HEK293 (cell line): ENCODE measurements at regions not wholly inside any gene's neighbourhood (a gene's known extent, or its start where the extent isn't known, plus 50 kb on each side); places are given as distances from the start of the nearest gene placed in this dataset.

Experiments used
- CTCF ChIA-PET: fragments of 350-600 bp; formaldehyde crosslinking; extraction: SDS; loops from one replicate; lab custom pipeline; 2021; ENCODE audit warnings: antibody characterized with exemption; lab: Yijun Ruan, JAX
- POLR2A ChIA-PET: fragments of 300-600 bp; formaldehyde crosslinking; extraction: SDS; loops from one replicate; lab custom pipeline; 2020; ENCODE audit warnings: antibody characterized with exemption, inconsistent platforms; lab: Yijun Ruan, JAX
- H3K27ac ChIP-seq: fragments of 200-500 bp; sonication (Bioruptor generic); 2 replicates; pipeline ENCODE4 v1.5.1; 2014; ENCODE audit warnings: low read depth, low read length, control low read depth, inconsistent platforms; ENCODE audit errors: extremely low read depth
- H3K36me3 ChIP-seq, 2 experiments: fragments of 200-500 bp in 1 of 2; sonication (Bioruptor generic) in 1 of 2; 1 replicate in 1 of 2; 2 replicates in 1 of 2; pipeline ENCODE4 v1.5.1; 2014 to 2017; ENCODE audit warnings: inconsistent platforms in 2 of 2, low read length in 2 of 2; ENCODE audit not compliant: control insufficient read depth in 2 of 2, insufficient read depth in 1 of 2
- H3K4me1 ChIP-seq: fragments of 200-500 bp; sonication (Bioruptor generic); 2 replicates; pipeline ENCODE4 v1.5.1; 2014; ENCODE audit warnings: mild to moderate bottlenecking, low read length, inconsistent platforms; ENCODE audit not compliant: control insufficient read depth, insufficient read depth
- H3K4me3 ChIP-seq: 2 replicates; pipeline ENCODE4 v1.5.1; 2011; ENCODE audit warnings: low read depth, mild to moderate bottlenecking, control low read depth, low read length, moderate library complexity
- H3K9me3 ChIP-seq: fragments of 200-500 bp; sonication (Bioruptor generic); 2 replicates; pipeline ENCODE4 v1.5.1; 2014; ENCODE audit warnings: low read depth, low read length, inconsistent platforms; ENCODE audit not compliant: control insufficient read depth, insufficient read depth
- GLI4 ChIP-seq: fragments of 450-650 bp; formaldehyde crosslinking; IDR thresholded peaks from 2 replicates; pipeline ENCODE4 v1.5.1; 2016; ENCODE audit warnings: missing biosample characterization, missing genetic modification characterization
- HOXC10 ChIP-seq: sonication (generic); formaldehyde crosslinking; IDR thresholded peaks from 2 replicates; pipeline ENCODE4 v1.8.1; 2023; ENCODE audit warnings: mild to moderate bottlenecking, missing genetic modification reagents
- KLF17 ChIP-seq: fragments of 450-650 bp; formaldehyde crosslinking; IDR thresholded peaks from 2 replicates; pipeline ENCODE4 v1.5.1; 2016; ENCODE audit warnings: missing biosample characterization, missing genetic modification characterization
- MYNN ChIP-seq: fragments of 450-650 bp; formaldehyde crosslinking; IDR thresholded peaks from 2 replicates; pipeline ENCODE4 v1.5.1; 2016; ENCODE audit warnings: missing biosample characterization, missing genetic modification characterization, borderline replicate concordance
- PRDM1 ChIP-seq: fragments of 450-650 bp; formaldehyde crosslinking; IDR thresholded peaks from 2 replicates; pipeline ENCODE4; 2016; ENCODE audit warnings: missing biosample characterization, missing genetic modification characterization
- ZBTB7A ChIP-seq: fragments of 450-650 bp; formaldehyde crosslinking; IDR thresholded peaks from 2 replicates; pipeline ENCODE4 v1.5.1; 2016; ENCODE audit warnings: low read depth, missing biosample characterization, missing genetic modification characterization
- ZNF114 ChIP-seq: fragments of 450-650 bp; formaldehyde crosslinking; IDR thresholded peaks from 2 replicates; pipeline ENCODE4 v1.5.0; 2017; ENCODE audit warnings: missing biosample characterization, missing genetic modification characterization
- ZNF133 ChIP-seq: fragments of 450-650 bp; formaldehyde crosslinking; IDR thresholded peaks from 2 replicates; pipeline ENCODE4 v1.5.1; 2016; ENCODE audit warnings: missing biosample characterization, missing genetic modification characterization
- ZNF157 ChIP-seq: fragments of 450-650 bp; formaldehyde crosslinking; IDR thresholded peaks from 2 replicates; pipeline ENCODE4 v1.5.1; 2016; ENCODE audit warnings: missing biosample characterization, missing genetic modification characterization
- ZNF266 ChIP-seq: fragments of 450-650 bp; formaldehyde crosslinking; IDR thresholded peaks from 2 replicates; pipeline ENCODE4 v1.5.1; 2016; ENCODE audit warnings: missing biosample characterization, missing genetic modification characterization, low read depth
- ZNF302 ChIP-seq: fragments of 450-650 bp; formaldehyde crosslinking; IDR thresholded peaks from 2 replicates; pipeline ENCODE4 v1.5.1; 2016; ENCODE audit warnings: missing biosample characterization, missing genetic modification characterization, low read depth
- ZNF341 ChIP-seq: fragments of 450-650 bp; formaldehyde crosslinking; IDR thresholded peaks from 2 replicates; pipeline ENCODE4; 2016; ENCODE audit warnings: low read depth, missing biosample characterization, missing genetic modification characterization
- ZNF354C ChIP-seq: fragments of 450-650 bp; formaldehyde crosslinking; IDR thresholded peaks from 2 replicates; pipeline ENCODE4 v1.5.1; 2016; ENCODE audit warnings: missing biosample characterization, missing genetic modification characterization, low read depth, borderline replicate concordance
- ZNF426 ChIP-seq: fragments of 450-650 bp; formaldehyde crosslinking; IDR thresholded peaks from 2 replicates; pipeline ENCODE4 v1.5.1; 2017; ENCODE audit warnings: missing biosample characterization, missing genetic modification characterization, mild to moderate bottlenecking, inconsistent platforms, moderate library complexity
- ZNF48 ChIP-seq: fragments of 450-650 bp; formaldehyde crosslinking; IDR thresholded peaks from 2 replicates; pipeline ENCODE4 v1.5.1; 2016; ENCODE audit warnings: missing biosample characterization, missing genetic modification characterization
- ZNF548 ChIP-seq: fragments of 450-650 bp; formaldehyde crosslinking; IDR thresholded peaks from 2 replicates; pipeline ENCODE4 v1.5.1; 2016; ENCODE audit warnings: missing biosample characterization, missing genetic modification characterization
- ZNF623 ChIP-seq: fragments of 450-650 bp; formaldehyde crosslinking; IDR thresholded peaks from 2 replicates; pipeline ENCODE4 v1.5.1; 2016; ENCODE audit warnings: missing biosample characterization, missing genetic modification characterization
- ZXDB ChIP-seq: fragments of 450-650 bp; formaldehyde crosslinking; IDR thresholded peaks from 2 replicates; pipeline ENCODE4 v1.5.1; 2016; ENCODE audit warnings: missing biosample characterization, missing genetic modification characterization
- TF ChIP-seq, protein P1 (sequence below): fragments of 450-650 bp; formaldehyde crosslinking; IDR thresholded peaks from 2 replicates; pipeline ENCODE4 v1.5.1; 2016; ENCODE audit warnings: missing biosample characterization, missing genetic modification characterization
- TF ChIP-seq, protein P2 (sequence below): fragments of 450-650 bp; formaldehyde crosslinking; IDR thresholded peaks from 2 replicates; pipeline ENCODE4; 2016; ENCODE audit warnings: missing biosample characterization, missing genetic modification characterization
- TF ChIP-seq, protein P3 (sequence below): fragments of 450-650 bp; formaldehyde crosslinking; conservative IDR thresholded peaks from 2 replicates; pipeline ENCODE4 v1.5.1; 2016; ENCODE audit warnings: low read depth, missing biosample characterization, missing genetic modification characterization
- TF ChIP-seq, protein P4 (sequence below): fragments of 450-650 bp; formaldehyde crosslinking; optimal IDR thresholded peaks from 2 replicates; pipeline ENCODE3; 2016; ENCODE audit warnings: missing biosample characterization, mild to moderate bottlenecking, missing genetic modification characterization

DNA sequence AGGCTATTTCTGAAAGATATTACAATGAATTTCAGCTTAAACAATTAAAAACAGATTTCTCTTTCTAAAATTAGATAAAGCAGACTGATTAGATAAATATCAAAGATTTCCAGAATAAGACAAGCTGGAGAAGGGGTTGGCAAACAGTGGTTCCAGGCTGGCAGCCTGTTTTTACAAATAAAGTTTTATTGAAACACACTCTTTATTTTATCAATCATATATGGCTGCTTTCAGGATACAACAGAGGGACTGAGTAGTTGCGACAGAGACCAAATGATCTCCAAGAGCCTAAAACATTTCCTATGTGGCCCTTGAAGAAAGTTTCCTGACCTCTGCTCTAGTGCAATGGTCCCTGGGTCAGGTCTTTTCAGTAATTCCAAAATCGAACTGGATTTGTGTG is 65.6 kb upstream of the IYD start (continued):
- no peak for TF ChIP-seq ZBTB7A (tag by site-specific recombination)
- no peak for TF ChIP-seq ZNF623 (tag by site-specific recombination)
- no peak for TF ChIP-seq ZNF114 (tag by site-specific recombination)
- TF ChIP-seq ZXDB (tag by site-specific recombination) = no peak

- H3K9me3 ChIP-seq = no peaks in the 10 kb centered on the region
- H3K4me1 ChIP-seq = no peaks in the 10 kb centered on the region
- ChIA-PET CTCF (interaction anchor here (0.6 kb wide), 1 partner anchor 1030 kb away, joined by 4 read pairs; no protein-coding TSS in a partner anchor), POLR2A (no interaction called here)
- H3K36me3 ChIP-seq = no peaks in the 10 kb centered on the region
- no peak overlapping the region for H3K27ac ChIP-seq
- H3K4me3 ChIP-seq = no peak overlapping the region
- TF ChIP-seq, protein P1, sequence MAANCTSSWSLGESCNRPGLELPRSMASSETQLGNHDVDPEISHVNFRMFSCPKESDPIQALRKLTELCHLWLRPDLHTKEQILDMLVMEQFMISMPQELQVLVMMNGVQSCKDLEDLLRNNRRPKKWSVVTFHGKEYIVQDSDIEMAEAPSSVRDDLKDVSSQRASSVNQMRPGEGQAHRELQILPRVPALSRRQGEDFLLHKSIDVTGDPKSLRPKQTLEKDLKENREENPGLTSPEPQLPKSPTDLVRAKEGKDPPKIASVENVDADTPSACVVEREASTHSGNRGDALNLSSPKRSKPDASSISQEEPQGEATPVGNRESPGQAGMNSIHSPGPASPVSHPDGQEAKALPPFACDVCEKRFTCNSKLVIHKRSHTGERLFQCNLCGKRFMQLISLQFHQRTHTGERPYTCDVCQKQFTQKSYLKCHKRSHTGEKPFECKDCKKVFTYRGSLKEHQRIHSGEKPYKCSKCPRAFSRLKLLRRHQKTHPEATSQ (tag by site-specific recombination) = no peak
- TF ChIP-seq, protein P2, sequence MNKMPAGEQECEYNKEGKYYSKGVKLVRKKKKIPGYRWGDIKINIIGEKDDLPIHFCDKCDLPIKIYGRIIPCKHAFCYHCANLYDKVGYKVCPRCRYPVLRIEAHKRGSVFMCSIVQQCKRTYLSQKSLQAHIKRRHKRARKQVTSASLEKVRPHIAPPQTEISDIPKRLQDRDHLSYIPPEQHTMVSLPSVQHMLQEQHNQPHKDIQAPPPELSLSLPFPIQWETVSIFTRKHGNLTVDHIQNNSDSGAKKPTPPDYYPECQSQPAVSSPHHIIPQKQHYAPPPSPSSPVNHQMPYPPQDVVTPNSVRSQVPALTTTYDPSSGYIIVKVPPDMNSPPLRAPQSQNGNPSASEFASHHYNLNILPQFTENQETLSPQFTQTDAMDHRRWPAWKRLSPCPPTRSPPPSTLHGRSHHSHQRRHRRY (tag by site-specific recombination) = no peak
- TF ChIP-seq ZNF48 (tag by site-specific recombination) (no peak), HOXC10 (CRISPR knock-in tag) (no peak), ZNF157 (tag by site-specific recombination) (no peak), KLF17 (tag by site-specific recombination) (no peak), ZNF354C (tag by site-specific recombination) (no peak), ZNF266 (tag by site-specific recombination) (no peak), ZNF426 (tag by site-specific recombination) (no peak), ZNF548 (no peak), ZNF133 (tag by site-specific recombination) (no peak), PRDM1 (tag by site-specific recombination) (no peak), ZNF341 (tag by site-specific recombination) (no peak), ZNF302 (tag by site-specific recombination) (no peak), MYNN (no peak), GLI4 (tag by site-specific recombination) (no peak)
- TF ChIP-seq, protein P3, sequence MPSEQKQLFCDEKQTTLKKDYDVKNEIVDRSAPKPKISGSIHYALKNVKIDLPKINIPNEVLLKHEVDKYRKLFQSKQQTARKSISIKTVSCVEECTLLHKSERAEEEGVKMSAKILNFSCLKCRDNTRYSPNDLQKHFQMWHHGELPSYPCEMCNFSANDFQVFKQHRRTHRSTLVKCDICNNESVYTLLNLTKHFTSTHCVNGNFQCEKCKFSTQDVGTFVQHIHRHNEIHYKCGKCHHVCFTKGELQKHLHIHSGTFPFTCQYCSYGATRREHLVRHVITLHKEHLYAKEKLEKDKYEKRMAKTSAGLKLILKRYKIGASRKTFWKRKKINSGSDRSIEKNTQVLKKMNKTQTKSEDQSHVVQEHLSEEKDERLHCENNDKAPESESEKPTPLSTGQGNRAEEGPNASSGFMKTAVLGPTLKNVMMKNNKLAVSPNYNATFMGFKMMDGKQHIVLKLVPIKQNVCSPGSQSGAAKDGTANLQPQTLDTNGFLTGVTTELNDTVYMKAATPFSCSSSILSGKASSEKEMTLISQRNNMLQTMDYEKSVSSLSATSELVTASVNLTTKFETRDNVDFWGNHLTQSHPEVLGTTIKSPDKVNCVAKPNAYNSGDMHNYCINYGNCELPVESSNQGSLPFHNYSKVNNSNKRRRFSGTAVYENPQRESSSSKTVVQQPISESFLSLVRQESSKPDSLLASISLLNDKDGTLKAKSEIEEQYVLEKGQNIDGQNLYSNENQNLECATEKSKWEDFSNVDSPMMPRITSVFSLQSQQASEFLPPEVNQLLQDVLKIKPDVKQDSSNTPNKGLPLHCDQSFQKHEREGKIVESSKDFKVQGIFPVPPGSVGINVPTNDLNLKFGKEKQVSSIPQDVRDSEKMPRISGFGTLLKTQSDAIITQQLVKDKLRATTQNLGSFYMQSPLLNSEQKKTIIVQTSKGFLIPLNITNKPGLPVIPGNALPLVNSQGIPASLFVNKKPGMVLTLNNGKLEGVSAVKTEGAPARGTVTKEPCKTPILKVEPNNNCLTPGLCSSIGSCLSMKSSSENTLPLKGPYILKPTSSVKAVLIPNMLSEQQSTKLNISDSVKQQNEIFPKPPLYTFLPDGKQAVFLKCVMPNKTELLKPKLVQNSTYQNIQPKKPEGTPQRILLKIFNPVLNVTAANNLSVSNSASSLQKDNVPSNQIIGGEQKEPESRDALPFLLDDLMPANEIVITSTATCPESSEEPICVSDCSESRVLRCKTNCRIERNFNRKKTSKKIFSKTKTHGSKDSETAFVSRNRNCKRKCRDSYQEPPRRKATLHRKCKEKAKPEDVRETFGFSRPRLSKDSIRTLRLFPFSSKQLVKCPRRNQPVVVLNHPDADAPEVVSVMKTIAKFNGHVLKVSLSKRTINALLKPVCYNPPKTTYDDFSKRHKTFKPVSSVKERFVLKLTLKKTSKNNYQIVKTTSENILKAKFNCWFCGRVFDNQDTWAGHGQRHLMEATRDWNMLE (tag by site-specific recombination) = no peak
- TF ChIP-seq, protein P4, sequence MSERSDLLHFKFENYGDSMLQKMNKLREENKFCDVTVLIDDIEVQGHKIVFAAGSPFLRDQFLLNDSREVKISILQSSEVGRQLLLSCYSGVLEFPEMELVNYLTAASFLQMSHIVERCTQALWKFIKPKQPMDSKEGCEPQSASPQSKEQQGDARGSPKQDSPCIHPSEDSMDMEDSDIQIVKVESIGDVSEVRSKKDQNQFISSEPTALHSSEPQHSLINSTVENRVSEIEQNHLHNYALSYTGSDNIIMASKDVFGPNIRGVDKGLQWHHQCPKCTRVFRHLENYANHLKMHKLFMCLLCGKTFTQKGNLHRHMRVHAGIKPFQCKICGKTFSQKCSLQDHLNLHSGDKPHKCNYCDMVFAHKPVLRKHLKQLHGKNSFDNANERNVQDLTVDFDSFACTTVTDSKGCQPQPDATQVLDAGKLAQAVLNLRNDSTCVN (tag by site-specific recombination) = no peak
Measured at GRCh38 chr6:150304429-150304828, 64.4 kb upstream of the IYD start.
